Activated gamma-delta T cell (primary cell): ENCODE measurements at regions not wholly inside any gene's neighbourhood (a gene's known extent, or its start where the extent isn't known, plus 50 kb on each side); places are given as distances from the start of the nearest gene placed in this dataset.

Experiments used
- DNase-seq: peaks from one replicate; lab custom pipeline; 2025; lab: John Stamatoyannopoulos, UW

GRCh38 chr10:31644931-31645633 lies 283.5 kb downstream of the ARHGAP12 start:
- DNase-seq, result no peak

DNA sequence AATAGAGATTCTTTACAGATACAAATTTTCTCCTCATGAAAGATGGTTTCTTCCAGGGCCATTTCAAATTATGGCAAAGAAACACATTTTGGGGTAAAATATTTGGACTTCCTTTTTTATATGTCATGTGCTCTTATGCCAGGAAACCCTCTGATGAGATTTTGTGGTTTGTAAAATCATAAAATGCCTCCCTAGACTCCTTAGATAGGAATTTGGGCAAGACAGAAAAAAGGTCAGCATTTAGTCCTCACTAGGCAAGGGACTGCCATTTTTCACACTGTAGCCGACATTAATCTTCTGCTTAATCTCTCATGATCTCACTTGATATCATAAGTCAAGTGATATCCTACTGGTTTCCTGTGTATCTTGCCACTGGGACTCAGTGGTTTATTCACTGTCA lies 286.4 kb downstream of the ARHGAP12 start:
- DNase-seq, result no peak

GRCh38 chr10:31635415-31636065 lies 293.1 kb downstream of the ARHGAP12 start:
- no peak for DNase-seq

GRCh38 chr10:31635009-31635408 lies 293.6 kb downstream of the ARHGAP12 start:
- no peak for DNase-seq

DNA sequence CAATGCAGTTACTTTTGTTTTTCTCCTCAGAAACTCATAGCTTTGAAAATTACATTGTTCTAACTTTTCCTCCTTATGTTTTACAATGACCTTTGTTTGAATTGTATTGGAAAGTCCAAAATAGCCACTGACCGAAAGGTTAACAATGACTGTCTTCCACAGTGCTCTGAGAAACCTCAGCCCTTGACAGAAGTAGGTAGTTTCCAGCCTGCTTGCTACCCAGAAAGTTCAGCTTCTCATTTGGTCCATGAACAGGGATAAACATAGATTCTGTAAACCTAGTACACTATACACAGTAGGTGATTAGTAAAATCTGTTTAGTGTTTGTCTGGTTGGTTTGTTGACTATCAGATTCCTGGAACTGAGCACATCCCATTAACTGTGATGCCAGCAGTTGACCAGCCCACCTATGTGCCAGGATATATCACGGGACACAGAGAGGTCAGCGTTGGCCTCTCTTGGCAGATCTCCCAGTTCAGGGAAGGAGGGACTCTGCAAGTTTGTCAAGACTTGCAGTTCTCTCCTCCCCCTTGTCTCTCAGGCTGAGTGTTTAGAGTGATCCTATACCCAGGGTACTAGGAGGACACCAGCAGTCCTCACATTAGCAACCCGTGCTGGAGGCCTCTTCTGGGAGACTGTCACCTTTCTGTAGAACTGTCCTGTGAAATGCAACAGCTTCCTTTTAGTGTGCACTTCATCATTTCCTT lies 297.6 kb downstream of the ARHGAP12 start:
- DNase-seq, result no peak

GRCh38 chr10:31625566-31625965 lies 303.1 kb downstream of the ARHGAP12 start:
- DNase-seq, result no peak

DNA sequence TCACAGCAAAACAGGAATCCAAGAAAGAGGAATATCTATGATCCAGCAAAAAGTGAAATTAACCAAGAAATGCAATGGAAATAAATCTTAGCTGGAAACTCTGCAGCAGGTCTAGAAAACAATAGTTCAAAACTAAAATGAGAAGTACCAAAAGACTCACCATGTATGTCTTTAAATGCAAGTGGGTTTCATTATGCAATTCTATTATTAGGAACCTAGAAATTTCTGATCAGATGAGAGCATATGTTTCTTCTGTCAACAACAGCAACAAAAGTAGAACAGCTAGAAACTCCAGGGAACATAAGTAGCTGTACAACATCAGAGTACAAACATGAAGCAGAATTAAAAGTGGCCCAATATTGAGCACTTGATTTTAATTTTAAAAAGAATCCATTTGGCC lies 304.0 kb downstream of the ARHGAP12 start:
- DNase-seq, result no peak

DNA sequence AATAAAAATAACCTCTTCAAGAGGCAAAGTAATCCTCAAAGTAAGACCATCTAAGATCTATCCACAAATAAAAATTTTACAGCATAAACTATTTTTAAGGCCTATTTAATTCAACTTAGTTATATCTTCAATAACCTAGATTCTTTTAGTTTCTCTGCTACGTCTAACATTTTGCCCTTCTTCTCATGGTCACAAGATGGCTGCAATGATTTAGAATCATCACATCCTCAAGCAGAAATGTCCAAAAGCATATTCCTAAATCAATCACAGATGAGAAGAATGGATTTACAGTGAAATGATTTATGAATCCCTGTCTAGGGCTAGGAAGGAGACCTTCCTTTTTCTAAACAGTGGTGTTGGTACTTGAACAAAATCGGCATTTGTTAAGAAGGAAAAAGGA lies 304.7 kb downstream of the ARHGAP12 start:
- no peak for DNase-seq

- no peak for DNase-seq
These were observed 304.4 kb downstream of the ZEB1 start for GRCh38 chr10:31623466-31623865.

DNA sequence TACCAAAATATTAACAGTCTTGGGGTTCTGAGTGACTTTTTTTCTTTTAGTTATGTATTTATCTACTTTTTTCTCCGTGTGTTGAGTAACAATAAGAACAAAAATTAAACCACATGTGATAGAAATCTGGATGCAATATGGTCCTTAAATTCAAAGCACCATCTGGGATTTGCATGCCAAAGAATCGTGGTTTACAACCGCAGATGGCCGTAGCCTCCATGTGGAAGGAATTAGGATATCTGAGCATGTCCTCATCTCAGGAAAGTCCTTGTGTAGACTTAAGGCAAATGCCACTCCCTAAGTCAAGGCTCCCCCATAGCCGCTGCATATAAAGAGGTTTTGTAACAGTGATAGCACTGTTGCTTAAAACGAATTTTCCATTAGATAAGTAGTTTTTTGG lies 304.0 kb downstream of the ZEB1 start:
- DNase-seq, result no peak

DNA sequence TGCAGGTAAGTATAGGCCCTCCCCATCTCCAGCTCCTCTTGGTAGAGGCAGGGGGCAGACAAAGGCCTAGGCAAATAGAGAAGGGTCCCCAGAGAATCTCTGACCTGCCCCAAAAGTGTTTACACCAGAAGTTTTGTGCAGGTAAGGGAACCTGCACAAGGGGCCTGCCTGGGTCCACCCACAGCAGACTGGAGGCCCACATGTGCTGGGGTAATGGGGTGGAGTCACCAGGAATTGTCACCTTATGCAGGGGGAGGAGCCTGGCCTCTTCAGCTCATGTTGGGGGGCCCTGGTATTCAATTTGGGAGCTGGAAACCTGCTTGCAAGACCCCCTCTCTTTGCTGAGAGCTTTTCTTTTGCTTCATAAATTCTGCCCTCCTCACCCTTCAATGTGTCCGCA lies 302.7 kb downstream of the ZEB1 start:
- no peak for DNase-seq

DNA sequence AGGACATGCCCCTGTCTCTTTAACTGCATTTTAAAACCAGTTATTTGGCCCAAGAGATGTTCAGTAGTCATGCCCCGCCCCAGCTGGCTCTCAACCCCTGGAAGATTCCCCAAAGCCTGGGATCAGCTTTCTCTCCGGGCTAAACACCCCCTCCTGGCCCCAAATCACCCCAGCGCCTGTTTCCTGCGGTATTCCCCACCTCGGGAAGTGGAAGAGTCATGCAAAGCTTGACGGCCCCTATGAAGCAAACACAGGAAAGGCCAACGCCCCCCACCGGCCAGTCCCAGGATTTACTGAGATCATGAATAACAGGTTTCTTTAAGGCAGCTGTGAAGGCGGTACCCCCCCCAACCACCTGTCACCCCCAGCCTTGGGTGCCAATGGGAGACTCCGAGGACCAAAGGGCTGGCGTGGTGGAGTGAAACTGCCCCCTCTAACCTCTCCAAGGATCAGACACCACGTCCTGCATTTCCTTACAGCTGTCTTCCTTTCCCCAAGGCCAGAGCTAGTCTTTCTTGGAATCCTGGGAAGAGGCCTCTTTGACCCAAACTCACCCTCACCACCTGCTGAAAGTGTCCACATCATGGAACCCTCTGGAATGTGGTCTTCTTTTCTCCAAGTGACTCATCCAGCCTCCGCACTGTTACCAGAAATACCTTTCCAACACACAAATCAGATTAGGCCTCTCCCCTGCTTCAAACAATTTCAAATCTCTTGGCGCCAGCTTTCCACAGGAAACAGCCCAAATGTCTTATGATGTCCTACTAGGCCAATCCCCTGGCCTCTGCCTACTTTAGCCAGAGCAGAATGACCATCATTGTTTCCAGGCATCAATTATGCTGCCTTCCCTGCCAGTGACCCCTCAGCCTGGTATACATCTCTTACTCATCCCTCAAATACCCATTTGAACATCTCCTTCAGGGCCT lies 301.5 kb downstream of the ZEB1 start:
- no peak for DNase-seq

GRCh38 chr10:31619531-31620061 lies 300.6 kb downstream of the ZEB1 start:
- DNase-seq, result no peak

DNA sequence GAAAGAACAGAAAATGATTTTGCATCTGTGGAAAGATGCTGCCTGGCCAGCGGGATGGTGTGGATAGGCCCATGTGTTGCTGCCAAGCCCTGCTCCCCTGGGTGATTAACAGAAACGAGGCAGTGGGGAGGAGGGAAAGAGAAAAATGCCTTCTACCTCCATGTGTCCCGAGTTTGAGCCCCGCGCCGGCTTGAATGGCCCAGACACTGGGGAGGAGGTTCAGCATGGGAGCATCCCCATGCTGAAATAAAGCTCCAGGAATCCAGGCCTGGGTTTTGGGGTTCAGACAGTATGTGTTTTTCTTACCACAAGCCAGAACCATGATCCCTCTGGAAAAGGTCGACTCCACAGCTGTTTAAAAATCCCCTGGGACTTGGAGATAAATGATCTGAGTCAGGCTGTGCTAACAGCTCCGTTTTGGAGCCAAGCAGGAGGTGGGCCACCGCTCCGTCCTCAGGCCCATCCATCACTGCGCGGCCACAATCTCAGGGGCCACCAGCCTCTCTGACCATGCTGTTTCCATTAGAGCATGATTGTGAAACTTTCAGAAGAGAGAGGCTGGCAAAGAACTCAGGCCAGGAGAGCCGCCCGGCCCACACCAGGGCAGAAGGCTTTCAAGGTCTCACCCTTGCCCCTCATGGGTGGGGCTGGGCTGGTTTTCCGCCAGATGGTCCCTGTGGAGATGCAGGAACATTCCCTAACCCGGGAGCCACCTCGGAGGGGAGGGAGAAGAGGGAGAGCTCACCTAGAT lies 299.7 kb downstream of the ZEB1 start:
- no peak for DNase-seq

DNA sequence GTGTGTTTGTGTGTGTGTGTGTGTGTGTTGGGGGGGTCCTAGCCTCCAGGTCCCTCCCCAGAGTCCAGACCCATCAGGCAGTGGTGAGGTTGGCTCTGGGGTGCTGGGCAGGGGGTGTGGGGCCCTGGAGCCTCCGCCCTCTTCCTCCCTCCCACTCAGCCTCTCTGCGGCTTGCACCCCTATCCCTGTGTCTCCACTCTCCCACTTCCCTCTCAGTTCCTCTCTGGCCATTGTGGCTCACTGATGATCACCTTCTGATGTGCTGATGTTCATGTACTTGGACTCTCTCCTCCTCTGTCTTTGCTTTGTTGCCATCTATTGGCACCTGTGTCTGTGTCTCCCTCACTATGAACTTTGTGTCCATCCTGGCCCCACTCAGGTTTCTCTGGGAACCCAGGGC lies 298.7 kb downstream of the ZEB1 start:
- no peak for DNase-seq

- no peak for DNase-seq
These were observed 298.1 kb downstream of the ZEB1 start for GRCh38 chr10:31617133-31617532.

- no peak for DNase-seq
These were observed 296.1 kb downstream of the ZEB1 start for GRCh38 chr10:31615129-31615528.

- DNase-seq, result no peak
These were observed 295.6 kb downstream of the ZEB1 start for GRCh38 chr10:31614611-31615010.

GRCh38 chr10:31612082-31612481 lies 293.1 kb downstream of the ZEB1 start:
- DNase-seq, result no peak

- no peak for DNase-seq
These were observed 292.1 kb downstream of the ZEB1 start for GRCh38 chr10:31611161-31611560.

DNA sequence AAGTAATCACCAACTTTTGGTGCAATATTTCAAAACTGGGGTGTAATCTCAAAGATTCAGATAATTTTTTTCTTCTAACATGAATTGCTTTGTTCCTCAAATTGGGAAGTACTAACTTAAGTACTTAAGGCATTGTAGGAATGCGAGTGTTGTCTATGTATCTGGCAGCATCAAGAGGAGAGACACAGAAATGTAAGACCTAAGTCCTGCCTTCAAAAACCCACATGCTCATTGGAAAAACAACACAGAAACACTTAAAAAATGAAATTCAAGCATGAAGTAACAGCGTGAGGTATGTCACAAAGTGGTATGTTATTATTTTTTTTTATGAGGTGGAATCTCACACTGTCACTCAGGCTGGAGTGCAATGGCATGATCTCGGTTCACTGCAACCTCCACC lies 288.5 kb downstream of the ZEB1 start:
- no peak for DNase-seq
